ENCODE measurements at regions not wholly inside any gene's neighbourhood (a gene's known extent, or its start where the extent isn't known, plus 50 kb on each side); places are given as distances from the start of the nearest gene placed in this dataset.
"Not testable (repeated sequence)": the region's sequence is repeated elsewhere in the genome, so short reads cannot be mapped to it uniquely, and the experiment has no call there.

DNA sequence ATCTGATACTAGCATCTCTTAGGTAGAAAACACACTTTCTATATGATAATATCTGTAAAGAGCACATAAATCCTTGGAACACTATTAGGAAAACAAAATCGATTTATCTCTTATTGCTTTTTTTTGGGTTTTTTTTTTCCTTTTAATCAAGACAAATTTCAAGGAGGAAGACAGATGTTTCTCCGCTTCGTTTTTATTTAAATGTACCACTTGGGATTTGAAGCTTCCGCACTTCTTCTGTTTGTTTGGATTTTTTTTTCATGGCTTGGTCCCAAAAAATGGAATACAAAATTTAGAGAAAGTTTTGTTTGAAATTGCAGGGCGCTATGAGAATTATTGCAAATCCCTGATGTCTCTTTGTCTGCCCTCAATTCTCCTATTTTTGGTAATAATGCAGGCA lies 51.7 kb upstream of the NBPF19 start:
- TF ChIP-seq, protein P1, sequence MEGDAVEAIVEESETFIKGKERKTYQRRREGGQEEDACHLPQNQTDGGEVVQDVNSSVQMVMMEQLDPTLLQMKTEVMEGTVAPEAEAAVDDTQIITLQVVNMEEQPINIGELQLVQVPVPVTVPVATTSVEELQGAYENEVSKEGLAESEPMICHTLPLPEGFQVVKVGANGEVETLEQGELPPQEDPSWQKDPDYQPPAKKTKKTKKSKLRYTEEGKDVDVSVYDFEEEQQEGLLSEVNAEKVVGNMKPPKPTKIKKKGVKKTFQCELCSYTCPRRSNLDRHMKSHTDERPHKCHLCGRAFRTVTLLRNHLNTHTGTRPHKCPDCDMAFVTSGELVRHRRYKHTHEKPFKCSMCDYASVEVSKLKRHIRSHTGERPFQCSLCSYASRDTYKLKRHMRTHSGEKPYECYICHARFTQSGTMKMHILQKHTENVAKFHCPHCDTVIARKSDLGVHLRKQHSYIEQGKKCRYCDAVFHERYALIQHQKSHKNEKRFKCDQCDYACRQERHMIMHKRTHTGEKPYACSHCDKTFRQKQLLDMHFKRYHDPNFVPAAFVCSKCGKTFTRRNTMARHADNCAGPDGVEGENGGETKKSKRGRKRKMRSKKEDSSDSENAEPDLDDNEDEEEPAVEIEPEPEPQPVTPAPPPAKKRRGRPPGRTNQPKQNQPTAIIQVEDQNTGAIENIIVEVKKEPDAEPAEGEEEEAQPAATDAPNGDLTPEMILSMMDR (IDR thresholded peaks at IDR 0.05) = not testable (repeated sequence)
- TF ChIP-seq POLR2A (IDR thresholded peaks at IDR 0.05) = not testable (repeated sequence)
